HepG2 (cell line): ENCODE measurements at regions not wholly inside any gene's neighbourhood (a gene's known extent, or its start where the extent isn't known, plus 50 kb on each side); places are given as distances from the start of the nearest gene placed in this dataset.

Experiments
- CREM ChIP-seq, 2 experiments: sonication (generic) in 1 of 2; formaldehyde crosslinking in 1 of 2; IDR thresholded peaks; 2 replicates each; pipeline versions ENCODE4 v1.4.0 to v1.6.1; 2016 to 2020; ENCODE audit warnings: antibody characterized with exemption in 1 of 2, mild to moderate bottlenecking in 1 of 2, missing genetic modification reagents in 1 of 2
- ELF3 ChIP-seq: IDR thresholded peaks from 2 replicates; pipeline ENCODE4 v1.6.1; 2016; ENCODE audit warnings: missing genetic modification reagents, missing compliant biosample characterization
- FOXO4 ChIP-seq: sonication (generic); formaldehyde crosslinking; conservative IDR thresholded peaks from 2 replicates; pipeline ENCODE4 v1.8.1; 2023; ENCODE audit warnings: missing genetic modification reagents
- FOXP4 ChIP-seq: sonication (generic); formaldehyde crosslinking; IDR thresholded peaks from 2 replicates; pipeline ENCODE4 v1.4.0; 2020; ENCODE audit warnings: missing genetic modification reagents
- GABPA ChIP-seq, 2 experiments: IDR thresholded peaks; 2 replicates each; pipeline ENCODE4 v1.6.1; 2011 to 2016; ENCODE audit warnings: low read depth in 2 of 2, low read length in 1 of 2, missing biosample characterization in 1 of 2, missing genetic modification characterization in 1 of 2
- GATAD2A ChIP-seq: IDR thresholded peaks from 2 replicates; pipeline ENCODE4 v1.6.1; 2016
- KAT8 ChIP-seq: IDR thresholded peaks from 2 replicates; pipeline ENCODE4 v1.6.1; 2016; ENCODE audit warnings: missing genetic modification reagents, missing compliant biosample characterization
- KDM4B ChIP-seq: sonication (generic); formaldehyde crosslinking; IDR thresholded peaks from 2 replicates; pipeline ENCODE4 v1.4.0; 2020; ENCODE audit warnings: missing genetic modification reagents
- MBD4 ChIP-seq: IDR thresholded peaks from 2 replicates; pipeline ENCODE4 v1.6.1; 2012; ENCODE audit warnings: low read length, inconsistent platforms, borderline replicate concordance
- MIER2 ChIP-seq: IDR thresholded peaks from 2 replicates; pipeline ENCODE4 v1.6.1; 2016; ENCODE audit warnings: missing biosample characterization, missing genetic modification reagents
- RFXANK ChIP-seq: IDR thresholded peaks from 2 replicates; pipeline ENCODE4 v1.6.1; 2016
- RXRB ChIP-seq: IDR thresholded peaks from 2 replicates; pipeline ENCODE4 v1.6.1; 2016; ENCODE audit warnings: borderline replicate concordance, missing genetic modification reagents, missing compliant biosample characterization
- SAFB2 ChIP-seq: sonication (generic); formaldehyde crosslinking; IDR thresholded peaks from 2 replicates; pipeline ENCODE4 v1.5.1; 2020; ENCODE audit warnings: missing genetic modification reagents, low read depth, mild to moderate bottlenecking, borderline replicate concordance
- SP4 ChIP-seq: sonication (generic); formaldehyde crosslinking; IDR thresholded peaks from 2 replicates; pipeline ENCODE4 v1.8.1; 2023; ENCODE audit warnings: mild to moderate bottlenecking, missing genetic modification reagents
- ZFP1 ChIP-seq: IDR thresholded peaks from 2 replicates; pipeline ENCODE4 v1.6.1; 2016
- ZFP37 ChIP-seq: sonication (generic); formaldehyde crosslinking; IDR thresholded peaks from 2 replicates; pipeline ENCODE4 v1.4.0; 2020; ENCODE audit warnings: missing genetic modification reagents, borderline replicate concordance
- ZFP90 ChIP-seq: sonication (generic); formaldehyde crosslinking; IDR thresholded peaks from 2 replicates; pipeline ENCODE4 v1.8.0; 2022; ENCODE audit warnings: missing genetic modification reagents, mild to moderate bottlenecking, inconsistent platforms, borderline replicate concordance
- ZNF12 ChIP-seq: sonication (generic); formaldehyde crosslinking; IDR thresholded peaks from 2 replicates; pipeline ENCODE4 v1.5.0; 2020; ENCODE audit warnings: missing genetic modification reagents
- ZNF430 ChIP-seq: sonication (generic); formaldehyde crosslinking; IDR thresholded peaks from 2 replicates; pipeline ENCODE4 v1.9.0; 2021; ENCODE audit warnings: mild to moderate bottlenecking, missing genetic modification reagents
- ZNF550 ChIP-seq: sonication (generic); formaldehyde crosslinking; IDR thresholded peaks from 2 replicates; pipeline ENCODE4 v1.4.0; 2020; ENCODE audit warnings: mild to moderate bottlenecking, missing genetic modification reagents, borderline replicate concordance
- ZNF607 ChIP-seq: sonication (generic); formaldehyde crosslinking; IDR thresholded peaks from 2 replicates; pipeline ENCODE4 v1.5.1; 2020; ENCODE audit warnings: missing genetic modification reagents, mild to moderate bottlenecking, borderline replicate concordance
- ZNF614 ChIP-seq: IDR thresholded peaks from 2 replicates; pipeline ENCODE4 v1.6.1; 2018; ENCODE audit warnings: missing biosample characterization, missing genetic modification reagents, inconsistent platforms, borderline replicate concordance
- ZNF83 ChIP-seq: sonication (generic); formaldehyde crosslinking; IDR thresholded peaks from 2 replicates; pipeline ENCODE4 v1.4.0; 2020; ENCODE audit warnings: missing genetic modification reagents, mild to moderate bottlenecking, borderline replicate concordance
- TF ChIP-seq, protein P1 (sequence below): sonication (generic); formaldehyde crosslinking; IDR thresholded peaks from 2 replicates; pipeline ENCODE4 v1.8.1; 2022; ENCODE audit warnings: mild to moderate bottlenecking, missing genetic modification reagents
- TF ChIP-seq, protein P2 (sequence below): IDR thresholded peaks from 2 replicates; pipeline ENCODE4 v1.6.1; 2012; ENCODE audit warnings: low read depth, low read length, improper control_type of control experiment

GRCh38 chr6:28807682-28808280, 116.0 kb downstream of the TRIM27 start (continued):
- 0 out of 2 replicates have a peak, but pooled peaks have one; percentile 23 for TF ChIP-seq FOXP4
- TF ChIP-seq GABPA (IDR thresholded peaks at IDR 0.05; ENCODE audit: low read depth, low read length) = no peak
- TF ChIP-seq GABPA (CRISPR knock-in tag; IDR thresholded peaks at IDR 0.05; ENCODE audit: low read depth) = peak; percentile 36; the same call in 1 of the 2 replicates
- 0 out of 2 replicates have a peak, but pooled peaks have one; percentile 60 for TF ChIP-seq MBD4
- 0 out of 2 replicates have a peak, but pooled peaks have one; percentile 24 for TF ChIP-seq ZNF607
- TF ChIP-seq ZFP37 = peak; percentile 60; the same call in 1 of the 2 replicates
- peak; percentile 54 for TF ChIP-seq GATAD2A (CRISPR knock-in tag)
- TF ChIP-seq, protein P1, sequence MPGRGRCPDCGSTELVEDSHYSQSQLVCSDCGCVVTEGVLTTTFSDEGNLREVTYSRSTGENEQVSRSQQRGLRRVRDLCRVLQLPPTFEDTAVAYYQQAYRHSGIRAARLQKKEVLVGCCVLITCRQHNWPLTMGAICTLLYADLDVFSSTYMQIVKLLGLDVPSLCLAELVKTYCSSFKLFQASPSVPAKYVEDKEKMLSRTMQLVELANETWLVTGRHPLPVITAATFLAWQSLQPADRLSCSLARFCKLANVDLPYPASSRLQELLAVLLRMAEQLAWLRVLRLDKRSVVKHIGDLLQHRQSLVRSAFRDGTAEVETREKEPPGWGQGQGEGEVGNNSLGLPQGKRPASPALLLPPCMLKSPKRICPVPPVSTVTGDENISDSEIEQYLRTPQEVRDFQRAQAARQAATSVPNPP (CRISPR knock-in tag) = no peak
- TF ChIP-seq ZFP90 (CRISPR knock-in tag) = no peak
- TF ChIP-seq CREM (IDR thresholded peaks at IDR 0.05) = 0 out of 2 replicates have a peak, but pooled peaks have one; percentile 44
- TF ChIP-seq CREM (CRISPR knock-in tag; IDR thresholded peaks at IDR 0.05) = no peak
- TF ChIP-seq ZNF614 (CRISPR knock-in tag) = 0 out of 2 replicates have a peak, but pooled peaks have one; percentile 53
- TF ChIP-seq KAT8 = peak; percentile 62; the same call in 1 of the 2 replicates
- no peak for TF ChIP-seq ZNF83 (CRISPR knock-in tag)
- peak; percentile 39; the same call in 1 of the 2 replicates for TF ChIP-seq RXRB (CRISPR knock-in tag)
- TF ChIP-seq ELF3 (CRISPR knock-in tag) = peak; percentile 50; the same call in 1 of the 2 replicates
- TF ChIP-seq SP4 (CRISPR knock-in tag) = no peak
- 0 out of 2 replicates have a peak, but pooled peaks have one; percentile 55 for TF ChIP-seq MIER2
- 0 out of 2 replicates have a peak, but pooled peaks have one; percentile 31 for TF ChIP-seq RFXANK (CRISPR knock-in tag)
- no peak for TF ChIP-seq ZNF550 (CRISPR knock-in tag)
- TF ChIP-seq SAFB2 (CRISPR knock-in tag) = no peak
- peak; percentile 41; the same call in 1 of the 2 replicates for TF ChIP-seq ZNF430 (CRISPR knock-in tag)
- TF ChIP-seq KDM4B (CRISPR knock-in tag) = 0 out of 2 replicates have a peak, but pooled peaks have one; percentile 53
- no peak for TF ChIP-seq FOXO4 (CRISPR knock-in tag)
- peak; percentile 43; the same call in 1 of the 2 replicates for TF ChIP-seq ZFP1 (CRISPR knock-in tag)
- TF ChIP-seq ZNF12 (CRISPR knock-in tag) = 0 out of 2 replicates have a peak, but pooled peaks have one; percentile 62
- TF ChIP-seq, protein P2, sequence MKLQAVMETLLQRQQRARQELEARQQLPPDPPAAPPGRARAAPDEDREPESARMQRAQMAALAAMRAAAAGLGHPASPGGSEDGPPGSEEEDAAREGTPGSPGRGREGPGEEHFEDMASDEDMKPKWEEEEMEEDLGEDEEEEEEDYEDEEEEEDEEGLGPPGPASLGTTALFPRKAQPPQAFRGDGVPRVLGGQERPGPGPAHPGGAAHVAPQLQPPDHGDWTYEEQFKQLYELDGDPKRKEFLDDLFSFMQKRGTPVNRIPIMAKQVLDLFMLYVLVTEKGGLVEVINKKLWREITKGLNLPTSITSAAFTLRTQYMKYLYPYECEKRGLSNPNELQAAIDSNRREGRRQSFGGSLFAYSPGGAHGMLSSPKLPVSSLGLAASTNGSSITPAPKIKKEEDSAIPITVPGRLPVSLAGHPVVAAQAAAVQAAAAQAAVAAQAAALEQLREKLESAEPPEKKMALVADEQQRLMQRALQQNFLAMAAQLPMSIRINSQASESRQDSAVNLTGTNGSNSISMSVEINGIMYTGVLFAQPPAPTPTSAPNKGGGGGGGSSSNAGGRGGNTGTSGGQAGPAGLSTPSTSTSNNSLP = 0 out of 2 replicates have a peak, but pooled peaks have one; percentile 36
